ENCODE measurements at regions not wholly inside any gene's neighbourhood (a gene's known extent, or its start where the extent isn't known, plus 50 kb on each side); places are given as distances from the start of the nearest gene placed in this dataset.

- no peak overlapping the region for H3K27ac Mint-ChIP-seq
- H3K9me3 Mint-ChIP-seq, result no peaks in the 10 kb centered on the region
- no peaks in the 10 kb centered on the region for H3K36me3 ChIP-seq (ENCODE audit: control insufficient read depth, insufficient read depth, low read length)
- H3K36me3 Mint-ChIP-seq, result no peaks in the 10 kb centered on the region
- no peaks in the 10 kb centered on the region for H3K9me3 ChIP-seq (ENCODE audit: control insufficient read depth, insufficient read depth, low read length)
- intact Hi-C loops (cut with micrococcal nuclease), result no loop called here
- H3K4me3 ChIP-seq (ENCODE audit: low read length), result no peak overlapping the region
- H3K4me1 Mint-ChIP-seq, result no peaks in the 10 kb centered on the region
- H3K27me3 Mint-ChIP-seq (ENCODE audit: low read depth in 2 of 2), result peaks cover 16 to 32% of the 10 kb centered on the region in 2 donors
- no peak overlapping the region for H3K27ac ChIP-seq (ENCODE audit: low read length)
- no peaks in the 10 kb centered on the region for H3K27me3 ChIP-seq (ENCODE audit: control insufficient read depth, insufficient read depth, low read length)
- DNase-seq, result peak in 1 of 2 donors; percentile 9
- no peak overlapping the region for H3K4me3 Mint-ChIP-seq
- no peak for TF ChIP-seq CTCF (IDR thresholded peaks at IDR 0.05)
- no peaks in the 10 kb centered on the region for H3K4me1 ChIP-seq (ENCODE audit: control insufficient read depth, insufficient read depth, low read length)
- ATAC-seq, result no peak
- 63% methylated on average over 8 of the region's 8 CpGs for WGBS (ENCODE audit: insufficient coverage)
These were observed 213.4 kb downstream of the VRK1 start for GRCh38 chr14:97010491-97011160.

- no peak for TF ChIP-seq CTCF (IDR thresholded peaks at IDR 0.05)
- H3K36me3 Mint-ChIP-seq, result no peaks in the 10 kb centered on the region
- Histone ChIP-seq H3K4me1 (ENCODE audit: control insufficient read depth, insufficient read depth, low read length) (no peaks in the 10 kb centered on the region), H3K36me3 (ENCODE audit: control insufficient read depth, insufficient read depth, low read length) (no peaks in the 10 kb centered on the region), H3K27ac (ENCODE audit: low read length) (no peak overlapping the region), H3K4me3 (ENCODE audit: low read length) (no peak overlapping the region), H3K27me3 (ENCODE audit: control insufficient read depth, insufficient read depth, low read length) (no peaks in the 10 kb centered on the region), H3K9me3 (ENCODE audit: control insufficient read depth, insufficient read depth, low read length) (no peaks in the 10 kb centered on the region)
- DNase-seq, result no peak
- intact Hi-C loops (cut with micrococcal nuclease), result no loop called here
- ATAC-seq, result no peak
- H3K27ac Mint-ChIP-seq, result no peak overlapping the region
- WGBS (ENCODE audit: insufficient coverage), result 95% methylated on average over 7 of the region's 7 CpGs
- H3K9me3 Mint-ChIP-seq, result no peaks in the 10 kb centered on the region
- H3K4me1 Mint-ChIP-seq, result no peaks in the 10 kb centered on the region
- H3K4me3 Mint-ChIP-seq, result no peak overlapping the region
- H3K27me3 Mint-ChIP-seq (ENCODE audit: low read depth in 2 of 2), result peaks cover 17 to 47% of the 10 kb centered on the region in 2 donors
These were observed 216.7 kb downstream of the VRK1 start for GRCh38 chr14:97013878-97014277.

GRCh38 chr14:97021001-97021400 is 223.8 kb downstream of the VRK1 start:
- Mint-ChIP-seq H3K27me3 (ENCODE audit: low read depth in 2 of 2) (peaks cover 25 to 60% of the 10 kb centered on the region in 2 donors), H3K36me3 (no peaks in the 10 kb centered on the region), H3K9me3 (no peaks in the 10 kb centered on the region), H3K4me1 (peaks cover 6 to 8% of the 10 kb centered on the region in 2 donors), H3K4me3 (no peak overlapping the region), H3K27ac (no peak overlapping the region)
- Histone ChIP-seq H3K4me3 (ENCODE audit: low read length) (no peak overlapping the region), H3K36me3 (ENCODE audit: control insufficient read depth, insufficient read depth, low read length) (no peaks in the 10 kb centered on the region), H3K4me1 (ENCODE audit: control insufficient read depth, insufficient read depth, low read length) (peaks cover 6% of the 10 kb centered on the region), H3K27ac (ENCODE audit: low read length) (no peak overlapping the region), H3K9me3 (ENCODE audit: control insufficient read depth, insufficient read depth, low read length) (no peaks in the 10 kb centered on the region), H3K27me3 (ENCODE audit: control insufficient read depth, insufficient read depth, low read length) (no peaks in the 10 kb centered on the region)
- peak in 2 of 3 donors; percentile 37 to 53 for ATAC-seq
- TF ChIP-seq CTCF (IDR thresholded peaks at IDR 0.05), result no peak
- intact Hi-C loops (cut with micrococcal nuclease), result no loop called here
- no peak for DNase-seq
- 9% methylated on average over 4 of the region's 4 CpGs for WGBS (ENCODE audit: insufficient coverage)
